HG03095 (cell line): ENCODE measurements at regions not wholly inside any gene's neighbourhood (a gene's known extent, or its start where the extent isn't known, plus 50 kb on each side); places are given as distances from the start of the nearest gene placed in this dataset.
A peak's percentile ranks its signal among the peaks of the same experiment; 100 is the strongest.

ENCODE experiments used
- ATAC-seq: cut with Tn5 transposase; IDR thresholded peaks from one replicate; pipeline ENCODE4 v1.9.1; 2021; ENCODE audit warnings: moderate library complexity; ENCODE audit not compliant: unreplicated experiment

DNA sequence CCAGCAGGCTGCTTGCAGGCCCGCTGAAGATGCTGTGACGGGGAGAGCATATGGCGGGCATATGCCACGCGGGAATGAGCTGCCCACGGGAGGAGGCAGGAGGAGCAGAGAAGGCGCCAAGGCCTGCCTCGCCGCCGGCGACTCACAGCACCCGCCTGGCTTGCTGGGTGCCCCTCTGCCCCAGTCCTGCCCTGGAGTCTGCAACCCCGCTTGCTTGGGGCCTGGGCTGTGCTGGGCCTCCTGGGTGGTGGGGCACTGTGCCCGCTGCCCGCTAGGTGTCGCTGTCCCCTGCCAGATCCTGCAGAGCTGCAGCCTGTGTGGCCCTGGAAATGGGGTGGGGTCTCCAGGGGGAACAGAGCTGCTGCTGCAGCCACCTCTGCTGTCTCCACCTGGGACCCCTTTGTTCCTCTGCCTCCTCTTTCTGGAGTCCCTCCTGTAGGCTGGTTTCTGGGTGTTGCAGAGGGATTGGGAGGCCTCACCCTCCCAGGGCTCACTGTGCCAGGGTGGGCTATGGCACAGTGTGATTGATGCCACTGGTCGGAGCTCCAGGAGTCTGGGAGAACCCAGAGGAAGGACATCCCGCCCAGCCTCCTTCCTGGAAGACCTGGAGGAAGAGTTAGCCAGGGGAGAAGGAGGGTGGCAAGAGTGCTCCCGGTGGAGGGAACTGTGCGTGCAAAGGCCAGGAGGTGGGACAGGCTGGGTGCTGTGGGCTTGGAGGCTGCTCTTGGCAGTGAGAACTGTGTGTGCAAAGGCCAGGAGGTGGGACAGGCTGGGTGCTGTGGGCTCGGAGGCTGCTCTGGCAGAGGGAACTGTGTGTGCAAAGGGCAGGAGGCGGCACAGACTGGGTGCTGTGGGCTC lies 141.0 kb upstream of the CIBAR2 start:
- ATAC-seq = peak; percentile 60

DNA sequence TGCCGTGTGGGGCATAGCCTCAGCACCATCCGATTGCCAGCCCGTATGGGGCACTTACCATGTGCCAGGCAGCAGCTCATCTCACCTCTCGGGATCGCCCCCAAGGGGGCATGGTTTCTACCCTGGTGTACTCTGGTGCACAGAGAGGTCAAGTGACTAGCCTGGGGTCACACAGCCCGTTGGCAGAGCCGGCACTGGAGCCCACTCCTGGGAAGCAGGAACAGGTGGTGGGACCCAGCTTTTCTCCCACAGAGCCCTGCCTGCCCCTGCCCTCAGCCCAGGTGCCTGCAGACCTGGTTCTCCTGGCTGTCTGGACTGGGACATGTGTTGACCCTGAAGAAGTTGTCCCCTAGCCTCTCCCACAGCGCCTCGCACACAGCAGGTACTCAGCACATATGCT lies 141.8 kb upstream of the CIBAR2 start:
- no peak for ATAC-seq

DNA sequence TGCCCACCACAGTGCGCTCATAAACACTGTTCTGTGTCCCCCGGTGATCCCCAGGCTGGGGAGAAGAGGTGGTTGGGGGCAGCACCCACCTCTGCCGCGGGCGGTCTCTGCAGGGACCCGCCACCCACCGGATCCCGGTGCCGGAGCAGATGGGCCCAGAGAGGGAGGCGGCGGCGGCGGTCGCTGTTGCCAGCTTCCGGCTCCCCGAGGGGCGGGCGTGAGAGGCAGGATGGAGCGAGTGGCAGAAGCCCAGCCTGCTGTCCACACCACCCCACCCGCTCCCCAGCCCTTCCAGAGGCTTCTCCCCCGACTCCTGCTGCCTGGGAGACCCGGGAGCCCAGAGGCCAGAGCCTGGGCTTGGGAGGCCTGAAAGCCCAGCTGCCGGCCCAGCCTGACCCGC lies 142.6 kb upstream of the CIBAR2 start:
- no peak for ATAC-seq

DNA sequence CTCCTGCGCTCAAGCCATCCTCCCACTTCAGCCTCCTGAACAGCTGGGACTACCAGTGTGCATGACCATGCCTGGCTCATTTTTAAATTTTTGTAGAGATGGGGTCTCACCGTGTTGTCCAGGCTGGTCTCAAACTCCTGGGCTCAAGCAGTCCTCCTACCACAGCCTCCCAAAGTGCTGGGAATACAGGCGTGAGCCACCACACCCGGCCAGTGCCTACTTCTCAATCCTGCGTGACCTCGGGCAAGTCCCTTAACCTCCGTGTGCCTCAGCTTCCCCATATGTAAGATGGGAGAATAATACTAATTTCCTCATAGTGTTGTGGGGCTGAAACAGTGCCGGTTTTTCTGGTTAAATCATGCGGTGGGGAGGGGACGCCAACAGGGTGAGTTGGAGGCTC lies 143.5 kb upstream of the CIBAR2 start:
- ATAC-seq = no peak

DNA sequence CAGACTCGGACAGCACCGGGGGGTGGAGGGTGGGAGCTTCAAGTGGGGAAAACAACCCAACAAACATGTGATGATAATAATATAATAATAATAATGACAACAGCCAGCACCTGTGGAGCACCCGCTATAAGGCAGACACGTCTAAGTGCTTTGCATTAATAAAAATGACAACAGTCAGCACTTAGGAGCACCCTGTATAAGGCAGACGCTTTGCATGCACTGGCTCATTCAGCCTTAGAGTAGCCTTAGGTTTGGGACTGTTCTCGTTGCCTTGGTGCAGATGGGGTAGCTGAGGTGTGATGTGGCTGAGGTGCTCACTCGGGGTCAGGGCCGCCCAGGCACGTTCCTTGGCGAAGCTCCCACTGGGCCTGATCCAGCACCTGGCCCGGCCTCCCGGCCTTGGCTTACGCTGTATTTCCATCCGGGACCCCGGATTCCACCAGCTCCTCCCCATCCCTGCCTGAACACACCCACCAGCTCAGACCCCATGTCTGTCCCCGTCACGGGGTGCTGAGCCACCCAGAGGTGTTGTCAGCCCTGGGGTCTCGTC lies 144.0 kb upstream of the CIBAR2 start:
- ATAC-seq = no peak

DNA sequence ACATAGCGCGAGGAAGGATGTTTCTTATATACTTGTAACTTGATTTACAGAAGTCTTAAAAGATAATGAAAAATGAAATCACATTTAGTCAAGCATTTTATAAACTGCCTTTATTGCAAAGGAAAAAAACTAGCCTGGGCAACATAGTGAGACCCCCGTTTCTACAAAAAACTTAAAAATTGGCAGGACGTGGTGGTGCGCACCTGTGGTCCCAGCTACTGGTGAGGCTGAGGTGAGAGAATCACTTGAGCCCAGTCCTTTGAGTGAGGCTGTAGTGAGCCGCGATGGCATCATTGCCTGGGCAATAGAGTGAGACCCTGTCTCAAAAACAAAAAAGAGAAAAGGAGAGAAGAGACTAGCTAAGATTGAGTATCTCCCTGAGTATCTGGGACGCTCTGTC lies 145.2 kb upstream of the CIBAR2 start:
- no peak for ATAC-seq

DNA sequence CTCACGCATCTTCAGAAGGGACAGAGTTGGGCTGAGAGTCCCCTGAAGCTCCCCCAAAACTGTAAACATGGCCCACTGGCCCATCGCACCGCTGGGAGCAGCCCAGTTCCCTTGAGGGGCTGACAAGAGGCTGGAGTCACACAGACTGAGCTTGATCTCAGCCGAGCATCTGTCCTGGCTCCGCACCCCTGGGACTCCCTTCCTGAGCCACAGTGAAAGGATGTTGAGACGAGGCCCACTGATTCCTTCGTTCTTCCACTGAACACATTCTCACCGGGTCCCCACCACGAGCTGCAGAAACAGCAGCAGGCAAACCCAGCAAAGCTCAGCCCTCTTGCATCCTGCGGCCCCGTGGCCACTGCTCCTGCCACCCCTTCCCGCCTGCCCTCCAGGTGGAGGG lies 145.9 kb upstream of the CIBAR2 start:
- no peak for ATAC-seq

DNA sequence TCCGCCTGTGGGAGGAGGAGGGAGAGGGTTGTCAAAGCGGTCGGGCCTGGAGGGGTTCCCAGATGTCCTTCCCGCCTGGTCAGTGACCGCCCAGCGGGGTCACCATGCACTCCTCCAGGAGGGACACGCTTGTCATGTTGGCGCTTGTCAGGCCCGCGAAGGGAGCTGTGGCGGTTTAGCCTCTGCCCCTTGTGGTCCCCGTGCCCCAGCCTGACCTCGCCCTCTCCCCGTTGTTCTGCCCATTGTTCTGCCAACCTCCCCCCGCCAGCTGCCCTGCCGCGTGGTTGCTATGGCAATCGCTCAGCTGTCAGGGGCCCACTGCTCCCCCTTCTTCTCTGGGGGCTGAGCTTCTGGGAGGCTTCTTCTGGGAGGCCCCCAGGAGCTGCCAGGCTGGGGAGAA lies 146.4 kb upstream of the CIBAR2 start:
- no peak for ATAC-seq

DNA sequence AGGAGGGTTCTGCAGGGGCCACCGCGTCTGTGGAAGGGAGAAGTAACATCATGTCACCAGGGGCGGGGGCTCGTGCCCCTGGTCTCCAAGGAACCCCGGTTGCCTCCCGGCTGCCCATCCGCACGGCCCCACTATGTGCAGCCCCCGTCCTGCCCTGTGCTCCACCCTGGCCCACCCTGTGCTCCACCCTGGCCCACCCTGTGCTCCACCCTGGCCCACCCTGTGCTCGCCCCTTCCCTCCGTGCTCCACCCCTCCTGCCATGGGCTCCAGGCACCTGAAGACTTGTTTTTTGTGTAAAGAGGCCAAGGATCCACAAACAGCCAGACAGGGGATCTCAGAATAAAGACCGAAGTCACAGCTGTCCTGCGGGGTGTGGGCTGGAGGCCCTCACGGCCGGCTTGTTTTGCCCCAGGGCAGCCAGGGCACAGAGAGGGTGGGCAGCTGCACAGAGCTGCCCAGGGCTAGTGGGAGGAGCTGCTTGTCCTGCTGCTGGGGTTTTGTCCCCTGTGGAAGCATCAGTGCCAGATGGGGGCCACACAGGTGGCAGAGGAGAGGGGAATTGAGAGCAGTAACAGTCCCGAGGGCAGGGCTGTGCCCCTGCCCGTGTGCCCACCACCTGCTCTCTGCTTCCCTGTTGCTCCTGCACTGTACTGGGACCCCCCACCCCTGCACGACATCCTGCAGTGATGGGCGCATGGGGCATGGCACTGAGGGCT lies 147.0 kb upstream of the CIBAR2 start:
- no peak for ATAC-seq

DNA sequence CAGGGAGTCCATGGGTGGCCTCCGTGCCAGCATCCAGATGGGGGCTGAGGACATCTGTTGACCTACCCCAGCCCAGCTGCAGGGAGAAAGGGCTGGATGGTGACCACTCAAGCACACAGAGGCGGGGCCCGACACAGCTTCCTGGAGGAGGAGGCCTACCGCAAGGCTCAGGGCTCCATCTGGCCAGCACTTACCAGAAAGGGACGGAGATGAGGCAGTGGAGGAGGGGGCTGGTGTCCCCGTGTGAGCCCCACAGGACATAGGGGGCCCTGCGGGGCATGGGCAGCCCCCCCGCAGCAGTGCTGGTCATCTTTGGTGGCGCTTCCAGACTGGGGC lies 147.5 kb upstream of the CIBAR2 start:
- ATAC-seq = no peak

DNA sequence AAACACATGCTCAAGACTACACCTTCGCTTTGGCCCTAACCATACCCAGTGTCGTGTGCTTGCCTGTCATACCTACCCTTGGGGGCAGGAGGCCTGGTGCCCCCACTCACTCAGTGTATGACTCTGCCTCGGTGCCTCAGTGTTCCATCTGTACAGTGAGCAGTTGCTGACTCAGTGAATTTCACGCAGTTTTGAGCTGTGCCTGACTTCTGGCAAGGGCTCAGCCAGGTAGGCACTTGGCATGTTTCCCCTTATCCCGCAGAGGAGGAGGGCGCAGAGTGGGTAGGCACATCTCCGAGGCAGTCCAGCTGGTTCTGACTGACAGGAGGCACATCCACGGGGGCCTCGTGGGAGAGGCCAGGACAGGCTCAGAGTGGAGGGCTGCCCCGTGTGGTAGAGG lies 148.9 kb upstream of the CIBAR2 start:
- ATAC-seq = no peak

DNA sequence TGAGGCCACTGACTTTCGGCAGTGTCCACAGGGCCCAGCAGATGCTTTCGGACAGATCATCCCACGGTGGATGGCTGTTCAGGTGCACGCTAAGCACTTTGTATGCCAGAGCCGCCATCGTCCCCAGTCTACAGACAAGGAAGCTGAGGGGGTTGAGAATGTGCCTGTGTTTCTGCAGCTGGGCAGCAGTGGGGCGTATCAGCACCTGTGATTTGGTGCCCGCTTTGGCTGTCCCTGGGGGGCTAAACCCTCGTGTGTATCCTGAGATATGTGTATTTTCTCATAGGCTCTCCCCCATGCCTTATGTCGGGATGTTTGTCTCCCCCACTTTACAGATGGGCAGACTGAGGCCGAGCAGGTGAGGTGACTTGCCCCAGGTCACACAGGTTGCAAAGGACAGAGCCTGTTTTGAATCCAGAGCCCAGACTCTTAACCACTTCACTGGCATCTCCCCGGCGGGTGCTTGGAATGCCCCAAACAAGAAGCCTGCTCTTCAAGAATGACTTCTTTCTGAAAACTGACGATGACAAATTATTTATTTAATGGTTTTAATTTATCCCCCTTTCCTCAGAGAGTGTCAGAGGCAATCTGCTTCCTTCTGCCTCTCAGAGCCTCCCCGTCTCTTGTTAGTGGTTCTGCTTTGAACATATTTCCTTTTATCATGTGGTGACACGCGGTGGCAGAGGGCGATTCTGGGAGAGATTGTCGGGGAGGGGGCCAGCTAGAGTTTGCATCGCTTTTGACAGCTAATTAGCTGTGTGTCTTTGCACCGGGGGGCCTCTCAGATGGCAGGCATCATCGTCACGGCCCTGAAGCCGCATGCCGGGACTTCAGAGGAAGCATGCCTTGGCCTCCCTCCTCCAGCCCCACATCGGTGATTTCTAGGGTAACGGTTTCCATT lies 149.6 kb upstream of the CIBAR2 start:
- ATAC-seq = no peak

DNA sequence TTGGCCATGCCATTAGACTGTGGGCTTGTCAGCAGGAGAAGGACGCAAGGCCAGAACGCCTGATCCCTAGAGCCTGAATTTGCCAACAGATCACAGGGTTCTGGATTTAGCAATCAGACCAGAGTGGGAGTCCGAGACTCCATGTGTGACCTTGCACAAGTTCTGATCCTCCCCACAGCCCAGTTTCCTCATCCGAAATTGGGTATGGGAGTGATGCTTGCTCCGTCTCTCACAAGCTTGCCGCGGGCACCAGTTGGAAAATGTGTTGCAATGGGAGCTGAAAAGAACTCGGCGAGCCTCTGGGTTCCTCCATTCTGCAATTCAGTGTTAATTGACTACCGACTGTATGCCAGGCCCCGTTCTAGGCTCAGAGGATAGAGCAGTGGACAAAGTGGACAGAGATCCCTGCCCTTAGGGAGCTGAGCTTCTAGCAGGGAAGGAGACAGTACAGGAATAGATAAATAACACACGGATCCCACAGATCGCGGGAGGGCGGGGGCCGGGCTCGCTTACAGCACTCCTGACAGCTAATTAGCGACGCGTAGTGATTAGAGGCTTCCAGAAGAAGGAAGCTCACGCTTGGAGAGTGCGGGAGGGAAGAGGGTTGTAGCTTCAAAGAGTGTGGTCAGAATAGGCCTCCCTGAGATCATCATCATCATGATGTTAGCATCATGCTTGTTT lies 150.4 kb upstream of the CIBAR2 start:
- ATAC-seq = no peak

DNA sequence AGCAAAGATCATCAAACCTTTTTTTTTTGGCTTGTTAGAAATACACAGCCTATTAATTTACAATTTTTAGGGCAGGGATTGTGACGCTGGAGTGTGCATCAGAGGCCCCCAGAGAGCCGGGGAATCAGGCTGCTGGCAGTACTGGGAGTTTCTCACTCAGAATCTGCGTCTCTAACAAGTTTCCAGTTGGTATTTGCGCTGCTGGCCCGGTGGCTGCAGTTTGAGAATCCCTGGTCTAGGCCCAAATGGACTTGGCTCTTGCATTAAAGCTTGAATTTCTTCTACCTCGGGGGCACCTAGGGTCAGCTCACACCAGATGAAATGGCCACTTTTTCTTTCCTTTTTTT lies 150.9 kb upstream of the CIBAR2 start:
- no peak for ATAC-seq

DNA sequence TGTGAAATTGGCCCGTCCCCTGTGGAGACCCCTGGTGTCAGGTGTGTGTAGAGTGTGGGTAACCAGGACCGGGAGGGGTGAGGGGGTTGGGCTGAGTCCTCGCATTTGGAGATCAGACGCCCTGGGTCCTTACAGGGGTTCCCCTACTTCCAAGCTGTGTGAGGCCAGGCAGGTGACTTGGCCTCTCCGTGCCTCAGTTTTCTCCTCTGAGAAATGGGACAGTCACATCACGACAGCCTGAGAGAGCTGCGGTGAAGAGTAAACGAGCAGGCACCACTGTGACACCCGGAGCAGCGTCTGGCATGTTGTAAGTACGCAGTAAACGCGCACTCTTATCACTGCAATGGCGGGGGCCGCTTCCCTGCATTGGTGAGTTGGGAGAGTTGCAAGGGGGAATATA lies 152.5 kb upstream of the CIBAR2 start:
- ATAC-seq = no peak

DNA sequence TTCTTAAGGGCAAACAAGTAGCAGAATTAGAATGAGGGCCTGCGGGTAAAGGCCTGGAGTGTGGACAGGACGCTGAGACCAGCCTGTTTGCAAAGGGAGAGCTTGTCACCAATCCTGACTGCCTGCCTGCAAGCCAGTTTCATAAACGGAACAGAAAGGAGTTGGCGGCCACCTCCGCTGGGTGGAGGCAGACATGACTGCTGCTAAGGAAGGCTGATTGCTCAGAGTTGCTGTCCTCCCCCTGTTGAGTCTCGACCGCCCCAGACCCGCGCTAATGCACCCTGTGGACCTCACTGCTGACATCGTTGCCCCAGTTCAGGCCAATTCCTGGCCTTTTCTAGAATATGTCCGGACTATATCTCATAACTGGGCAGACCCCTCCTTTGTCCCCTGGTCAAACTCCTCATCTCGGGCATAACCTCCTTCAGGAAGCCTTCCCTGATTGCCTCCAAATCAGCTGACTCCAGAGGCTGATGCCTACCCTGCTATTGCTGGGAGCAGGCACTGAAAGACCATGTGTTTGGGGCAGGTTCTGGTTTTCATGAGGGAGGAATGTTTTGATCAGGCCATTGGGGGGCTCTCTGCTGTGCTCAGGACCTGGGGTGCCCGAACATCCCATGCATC lies 153.0 kb upstream of the CIBAR2 start:
- no peak for ATAC-seq

DNA sequence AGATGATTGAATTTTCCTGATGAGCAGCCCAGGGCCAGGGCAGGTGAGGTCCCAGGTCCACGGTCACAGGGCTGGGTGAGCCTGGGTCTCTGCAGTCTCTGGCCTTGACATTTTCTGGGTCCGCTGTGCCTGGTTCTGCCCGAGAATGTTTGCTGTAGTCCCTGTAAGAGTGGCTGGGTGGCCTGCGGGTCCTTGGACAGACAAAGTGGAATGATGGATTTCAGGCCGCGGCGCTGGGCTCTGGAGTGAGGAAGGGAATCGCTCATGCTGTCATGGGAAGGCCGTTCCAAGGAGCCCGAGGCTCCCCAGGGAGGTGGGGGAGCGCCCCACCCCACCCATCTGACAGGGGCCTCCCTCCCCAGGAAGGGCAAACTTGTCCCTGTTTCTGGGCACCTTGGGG lies 153.5 kb upstream of the CIBAR2 start:
- no peak for ATAC-seq

DNA sequence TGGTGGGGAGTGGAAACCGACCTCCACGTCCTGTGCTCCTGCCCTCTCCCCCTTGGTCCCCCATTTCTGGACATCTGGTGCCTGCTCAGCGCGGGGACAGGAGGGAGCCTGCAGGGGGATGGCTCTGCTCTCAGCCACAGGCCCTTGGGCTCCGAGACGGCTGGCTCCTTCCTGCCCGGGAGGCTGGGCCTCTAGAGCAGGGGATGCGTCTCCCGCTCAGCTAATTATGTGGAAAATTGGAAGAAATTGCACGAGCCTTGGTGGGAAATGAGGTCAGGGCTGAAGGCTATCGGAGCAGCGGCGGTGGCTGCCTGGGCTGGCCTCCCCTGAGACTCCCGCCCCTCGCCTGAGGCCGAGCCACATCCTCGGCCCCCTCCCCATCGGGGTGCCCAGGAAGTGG lies 154.6 kb upstream of the CIBAR2 start:
- ATAC-seq = no peak

DNA sequence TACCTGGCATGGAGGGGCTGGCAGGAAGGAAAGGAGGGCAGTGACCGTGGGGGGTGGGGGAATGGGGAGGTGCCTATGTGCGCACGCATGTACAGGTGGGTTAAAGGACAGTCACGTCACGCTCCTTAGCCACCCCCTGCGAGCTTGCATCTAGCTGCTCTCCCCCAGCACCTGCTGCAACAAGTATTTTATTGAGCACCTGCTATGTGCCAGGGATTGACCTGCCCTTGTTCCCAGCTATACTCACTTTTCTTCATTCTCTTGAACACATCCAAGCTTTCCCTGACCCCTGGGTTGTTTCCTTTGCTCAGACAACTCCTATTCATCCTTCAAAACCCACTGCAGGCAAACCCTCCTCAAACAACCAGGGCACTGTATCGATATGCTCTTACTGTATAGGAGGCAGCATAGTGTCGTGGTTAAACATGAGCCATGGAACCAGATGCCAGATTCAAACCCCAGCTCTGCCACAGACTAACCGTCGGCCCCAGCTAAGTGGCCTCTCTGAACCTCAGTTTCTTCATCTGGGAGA lies 155.2 kb upstream of the CIBAR2 start:
- no peak for ATAC-seq

DNA sequence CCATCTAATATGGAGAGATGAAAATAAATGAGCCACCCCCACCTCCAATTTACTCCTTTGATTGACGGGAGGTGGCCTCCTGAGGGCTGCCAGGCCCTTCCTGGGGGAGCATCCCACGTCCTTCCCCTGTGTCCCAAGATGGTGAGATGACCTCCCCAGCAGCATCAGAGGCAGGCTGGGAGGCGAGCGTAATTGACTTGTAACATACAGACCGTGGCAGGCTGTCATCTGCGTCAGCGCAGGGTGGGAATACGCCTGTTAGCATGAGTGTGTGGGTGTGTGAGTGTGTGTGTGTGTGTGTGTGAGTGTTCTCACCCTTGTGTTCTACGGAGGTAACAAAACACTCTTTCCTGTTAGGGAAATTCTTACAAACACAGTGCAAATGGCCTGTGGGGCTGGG lies 156.9 kb upstream of the CIBAR2 start:
- no peak for ATAC-seq
